Body of pancreas (tissue), 4 donors: ENCODE measurements at regions not wholly inside any gene's neighbourhood (a gene's known extent, or its start where the extent isn't known, plus 50 kb on each side); places are given as distances from the start of the nearest gene placed in this dataset.

Source experiments
- CTCF ChIP-seq, 7 experiments: fragments of 450-650 bp in 4 of 7; fragments of 200-600 bp in 3 of 7; sonication (generic) in 3 of 7; IDR thresholded peaks; one replicate each; pipeline ENCODE4 v1.5.1; 2016 to 2019; ENCODE audit warnings: antibody characterized with exemption in 7 of 7
- POLR2A ChIP-seq, 3 donors: fragments of 450-650 bp; IDR thresholded peaks; one replicate each; pipeline ENCODE4 v1.6.1; 2016; ENCODE audit warnings: antibody characterized with exemption in 3 of 3, mild to moderate bottlenecking in 2 of 3

DNA sequence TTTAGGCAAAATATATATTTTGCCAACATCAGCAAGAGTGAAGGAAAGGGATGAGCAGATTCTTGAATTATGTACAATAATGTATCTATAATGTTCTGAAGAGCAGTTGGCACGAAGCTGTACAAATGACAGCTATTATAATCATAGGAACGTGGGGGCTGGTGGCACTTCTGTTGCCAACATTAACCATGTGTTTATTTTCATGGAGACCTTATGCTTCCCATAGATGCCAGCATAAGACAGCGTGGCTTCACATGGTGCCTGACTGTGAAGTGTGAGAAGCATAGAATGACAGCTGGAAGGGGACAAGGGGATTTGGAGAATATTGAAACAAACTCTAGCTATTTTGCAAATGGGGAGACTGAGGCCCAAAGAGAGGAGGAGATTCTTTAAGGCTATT lies 52.6 kb upstream of the ATP10B start:
- no peak for TF ChIP-seq POLR2A (IDR thresholded peaks at IDR 0.05)
- TF ChIP-seq CTCF (IDR thresholded peaks at IDR 0.05), result no peak
